ENCODE measurements at regions not wholly inside any gene's neighbourhood (a gene's known extent, or its start where the extent isn't known, plus 50 kb on each side); places are given as distances from the start of the nearest gene placed in this dataset.

DNA sequence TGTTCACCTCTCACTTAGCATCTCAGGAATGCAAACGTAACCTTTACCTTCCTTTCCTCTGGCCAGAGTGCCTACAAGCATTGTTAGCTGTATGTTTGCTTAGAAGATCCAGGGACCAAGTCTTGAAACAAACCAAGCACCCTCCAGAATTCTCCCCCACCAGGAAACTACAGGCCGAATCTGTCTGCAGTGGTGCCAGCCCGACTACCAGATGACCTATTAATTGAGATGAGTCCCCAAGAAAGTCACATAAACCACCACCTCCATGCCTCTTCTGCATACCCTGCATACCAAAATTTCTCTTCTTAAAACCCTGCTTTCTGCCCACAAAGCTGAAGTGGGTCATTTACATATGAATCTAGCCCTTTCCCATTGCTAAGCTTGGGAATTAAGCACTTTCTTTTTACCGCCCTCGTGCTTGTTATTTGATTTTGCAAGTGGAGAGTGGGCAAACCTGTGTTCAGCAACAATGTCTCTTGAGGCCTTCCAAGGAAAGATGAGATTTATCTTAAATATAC is 1239.1 kb downstream of the CDH12 start:
- DNase-seq (ENCODE audit: low spot score) = no peak
- 29% methylated on average over 5 of the region's 5 CpGs for WGBS (ENCODE audit: low lambda C conversion rate)
- Histone ChIP-seq H3K9ac (ENCODE audit: insufficient read depth, low read depth, low read length) (no peak overlapping the region), H2AFZ (ENCODE audit: low read length) (no peak overlapping the region), H3K4me2 (ENCODE audit: low read depth, low read length) (no peak overlapping the region), H3K27ac (ENCODE audit: extremely low read length, insufficient read depth, low read length) (no peak overlapping the region), H3K27me3 (ENCODE audit: control insufficient read depth in 1 of 2, insufficient read depth in 2 of 2, low read length in 2 of 2) (no peaks in the 10 kb centered on the region), H3K79me2 (ENCODE audit: insufficient read depth, low read length) (no peaks in the 10 kb centered on the region), H3K4me1 (ENCODE audit: insufficient read depth, low read length) (no peaks in the 10 kb centered on the region), H3K9me3 (ENCODE audit: low read length) (no peaks in the 10 kb centered on the region), H3K4me3 (replicated peaks in 1 of 3; ENCODE audit: insufficient read depth in 1 of 3, low read depth in 2 of 3, low read length in 3 of 3) (no peak overlapping the region), H3K36me3 (replicated peaks in 1 of 2; ENCODE audit: control insufficient read depth in 1 of 2, insufficient read depth in 2 of 2, low read length in 2 of 2) (no peaks in the 10 kb centered on the region), H4K20me1 (ENCODE audit: insufficient read depth, low read length) (no peaks in the 10 kb centered on the region)
- CTCF ChIA-PET (ENCODE audit: low intra/inter-chr PET ratio, low total read pairs) = no interaction called here
- TF ChIP-seq ZNF720 (CRISPR knock-in tag; IDR thresholded peaks at IDR 0.05) = no peak
- TF ChIP-seq, protein P1, sequence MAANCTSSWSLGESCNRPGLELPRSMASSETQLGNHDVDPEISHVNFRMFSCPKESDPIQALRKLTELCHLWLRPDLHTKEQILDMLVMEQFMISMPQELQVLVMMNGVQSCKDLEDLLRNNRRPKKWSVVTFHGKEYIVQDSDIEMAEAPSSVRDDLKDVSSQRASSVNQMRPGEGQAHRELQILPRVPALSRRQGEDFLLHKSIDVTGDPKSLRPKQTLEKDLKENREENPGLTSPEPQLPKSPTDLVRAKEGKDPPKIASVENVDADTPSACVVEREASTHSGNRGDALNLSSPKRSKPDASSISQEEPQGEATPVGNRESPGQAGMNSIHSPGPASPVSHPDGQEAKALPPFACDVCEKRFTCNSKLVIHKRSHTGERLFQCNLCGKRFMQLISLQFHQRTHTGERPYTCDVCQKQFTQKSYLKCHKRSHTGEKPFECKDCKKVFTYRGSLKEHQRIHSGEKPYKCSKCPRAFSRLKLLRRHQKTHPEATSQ (CRISPR knock-in tag; IDR thresholded peaks at IDR 0.05; ENCODE audit: borderline replicate concordance) = no peak
- TF ChIP-seq, protein P2, sequence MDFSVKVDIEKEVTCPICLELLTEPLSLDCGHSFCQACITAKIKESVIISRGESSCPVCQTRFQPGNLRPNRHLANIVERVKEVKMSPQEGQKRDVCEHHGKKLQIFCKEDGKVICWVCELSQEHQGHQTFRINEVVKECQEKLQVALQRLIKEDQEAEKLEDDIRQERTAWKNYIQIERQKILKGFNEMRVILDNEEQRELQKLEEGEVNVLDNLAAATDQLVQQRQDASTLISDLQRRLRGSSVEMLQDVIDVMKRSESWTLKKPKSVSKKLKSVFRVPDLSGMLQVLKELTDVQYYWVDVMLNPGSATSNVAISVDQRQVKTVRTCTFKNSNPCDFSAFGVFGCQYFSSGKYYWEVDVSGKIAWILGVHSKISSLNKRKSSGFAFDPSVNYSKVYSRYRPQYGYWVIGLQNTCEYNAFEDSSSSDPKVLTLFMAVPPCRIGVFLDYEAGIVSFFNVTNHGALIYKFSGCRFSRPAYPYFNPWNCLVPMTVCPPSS (IDR thresholded peaks at IDR 0.05) = no peak
- no peak for TF ChIP-seq FOXM1 (CRISPR knock-in tag; IDR thresholded peaks at IDR 0.05)
- TF ChIP-seq MTA1 (CRISPR knock-in tag; IDR thresholded peaks at IDR 0.05; ENCODE audit: borderline replicate concordance) = no peak
- TF ChIP-seq ZNF430 (CRISPR knock-in tag; IDR thresholded peaks at IDR 0.05) = no peak
- POLR2A ChIA-PET = no interaction called here
- intact Hi-C loops (cut with micrococcal nuclease; ENCODE audit: unreplicated experiment) (no loop called here), in situ Hi-C loops (cut with HindIII; ENCODE audit: extremely low pct_ligation_motif_present, low pct_unique_long_range_greater_than_20kb) (no loop called here)
- BruUV-seq (replicated peaks) = no TSS peak
- FAIRE-seq = no peak
- ATAC-seq = no peak

DNA sequence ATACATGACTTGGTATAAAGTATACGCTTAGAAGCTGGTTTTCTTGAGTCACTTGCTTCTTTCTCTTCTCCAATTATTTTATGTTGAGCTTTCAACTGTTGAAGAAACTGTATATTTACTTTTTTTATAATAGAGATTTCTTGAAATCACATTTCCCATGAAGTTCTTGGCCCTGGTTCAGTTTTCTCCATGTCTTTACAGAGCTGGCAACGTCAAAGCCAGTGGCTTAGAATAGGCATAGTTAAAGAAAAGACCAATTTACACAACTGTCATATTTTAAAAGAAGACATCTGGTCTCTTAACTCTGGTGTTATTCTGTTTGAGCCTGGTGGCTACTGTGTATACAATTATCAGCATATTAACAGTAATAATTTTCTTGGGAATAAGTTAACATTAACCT is 1249.3 kb downstream of the CDH12 start:
- no TSS peak for BruUV-seq (replicated peaks)
- Histone ChIP-seq H3K9me3 (ENCODE audit: low read length) (no peaks in the 10 kb centered on the region), H3K4me1 (ENCODE audit: insufficient read depth, low read length) (no peaks in the 10 kb centered on the region), H3K79me2 (ENCODE audit: insufficient read depth, low read length) (no peaks in the 10 kb centered on the region), H3K36me3 (replicated peaks in 1 of 2; ENCODE audit: control insufficient read depth in 1 of 2, insufficient read depth in 2 of 2, low read length in 2 of 2) (no peaks in the 10 kb centered on the region), H3K9ac (ENCODE audit: insufficient read depth, low read depth, low read length) (no peak overlapping the region), H3K4me2 (ENCODE audit: low read depth, low read length) (no peak overlapping the region), H3K4me3 (replicated peaks in 1 of 3; ENCODE audit: insufficient read depth in 1 of 3, low read depth in 2 of 3, low read length in 3 of 3) (no peak overlapping the region), H3K27ac (ENCODE audit: extremely low read length, insufficient read depth, low read length) (no peak overlapping the region), H2AFZ (ENCODE audit: low read length) (no peak overlapping the region), H4K20me1 (ENCODE audit: insufficient read depth, low read length) (no peaks in the 10 kb centered on the region), H3K27me3 (ENCODE audit: control insufficient read depth in 1 of 2, insufficient read depth in 2 of 2, low read length in 2 of 2) (no peaks in the 10 kb centered on the region)
- WGBS (ENCODE audit: low lambda C conversion rate) = 16% methylated on average over 2 of the region's 2 CpGs
- POLR2A ChIA-PET = no interaction called here
- CTCF ChIA-PET (ENCODE audit: low intra/inter-chr PET ratio, low total read pairs) = no interaction called here
- no peak for FAIRE-seq
- intact Hi-C loops (cut with micrococcal nuclease; ENCODE audit: unreplicated experiment) = no loop called here
- in situ Hi-C loops (cut with HindIII; ENCODE audit: extremely low pct_ligation_motif_present, low pct_unique_long_range_greater_than_20kb) = no loop called here
- no peak for DNase-seq (ENCODE audit: low spot score)
- ATAC-seq = no peak
- TF ChIP-seq ZNF260 (CRISPR knock-in tag; IDR thresholded peaks at IDR 0.05; ENCODE audit: borderline replicate concordance, low read depth) = no peak
- no peak for TF ChIP-seq ZNF329 (CRISPR knock-in tag; IDR thresholded peaks at IDR 0.05; ENCODE audit: low read depth)
- TF ChIP-seq RFX3 (CRISPR knock-in tag; IDR thresholded peaks at IDR 0.05) = no peak
- TF ChIP-seq MAFG (CRISPR knock-in tag; IDR thresholded peaks at IDR 0.05) = no peak
- TF ChIP-seq, protein P3, sequence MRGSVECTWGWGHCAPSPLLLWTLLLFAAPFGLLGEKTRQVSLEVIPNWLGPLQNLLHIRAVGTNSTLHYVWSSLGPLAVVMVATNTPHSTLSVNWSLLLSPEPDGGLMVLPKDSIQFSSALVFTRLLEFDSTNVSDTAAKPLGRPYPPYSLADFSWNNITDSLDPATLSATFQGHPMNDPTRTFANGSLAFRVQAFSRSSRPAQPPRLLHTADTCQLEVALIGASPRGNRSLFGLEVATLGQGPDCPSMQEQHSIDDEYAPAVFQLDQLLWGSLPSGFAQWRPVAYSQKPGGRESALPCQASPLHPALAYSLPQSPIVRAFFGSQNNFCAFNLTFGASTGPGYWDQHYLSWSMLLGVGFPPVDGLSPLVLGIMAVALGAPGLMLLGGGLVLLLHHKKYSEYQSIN (CRISPR knock-in tag; IDR thresholded peaks at IDR 0.05; ENCODE audit: borderline replicate concordance) = no peak
- TF ChIP-seq, protein P4, sequence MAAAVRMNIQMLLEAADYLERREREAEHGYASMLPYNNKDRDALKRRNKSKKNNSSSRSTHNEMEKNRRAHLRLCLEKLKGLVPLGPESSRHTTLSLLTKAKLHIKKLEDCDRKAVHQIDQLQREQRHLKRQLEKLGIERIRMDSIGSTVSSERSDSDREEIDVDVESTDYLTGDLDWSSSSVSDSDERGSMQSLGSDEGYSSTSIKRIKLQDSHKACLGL (CRISPR knock-in tag; IDR thresholded peaks at IDR 0.05) = no peak
- TF ChIP-seq ZNF629 (CRISPR knock-in tag; conservative IDR thresholded peaks at IDR 0.05) = no peak
- no peak for TF ChIP-seq SYNCRIP (IDR thresholded peaks at IDR 0.05; ENCODE audit: insufficient read depth, low read depth, low read length)
- TF ChIP-seq ZNF451 (CRISPR knock-in tag; IDR thresholded peaks at IDR 0.05) = no peak
